HepG2 (cell line): ENCODE measurements at regions not wholly inside any gene's neighbourhood (a gene's known extent, or its start where the extent isn't known, plus 50 kb on each side); places are given as distances from the start of the nearest gene placed in this dataset.

Source experiments
- BRF2 ChIP-seq: sonication (generic); formaldehyde crosslinking; IDR thresholded peaks from 2 replicates; pipeline ENCODE4 v1.8.1; 2022; ENCODE audit warnings: mild to moderate bottlenecking, missing genetic modification reagents
- FIP1L1 ChIP-seq: fragments of 200-400 bp; formaldehyde crosslinking; IDR thresholded peaks from 2 replicates; pipeline ENCODE4 v1.6.1; 2018; ENCODE audit warnings: low read depth, mild to moderate bottlenecking, low read length, moderate library complexity, borderline replicate concordance; ENCODE audit not compliant: insufficient read depth
- GPBP1L1 ChIP-seq: sonication (generic); formaldehyde crosslinking; IDR thresholded peaks from 2 replicates; pipeline ENCODE4 v1.5.0; 2020; ENCODE audit warnings: mild to moderate bottlenecking, missing genetic modification reagents
- KDM5A ChIP-seq: fragments of 200-600 bp; sonication (generic); IDR thresholded peaks from 2 replicates; pipeline ENCODE4 v1.7.0; 2018; ENCODE audit warnings: antibody characterized with exemption, mild to moderate bottlenecking, low read length, borderline replicate concordance
- KLF12 ChIP-seq: sonication (generic); formaldehyde crosslinking; IDR thresholded peaks from 2 replicates; pipeline ENCODE4 v1.4.0; 2020; ENCODE audit warnings: missing genetic modification reagents, borderline replicate concordance
- NFE2 ChIP-seq: sonication (generic); formaldehyde crosslinking; IDR thresholded peaks from 2 replicates; pipeline ENCODE4 v1.4.0; 2020; ENCODE audit warnings: missing genetic modification reagents
- NFIC ChIP-seq: IDR thresholded peaks from 2 replicates; pipeline ENCODE4 v1.6.1; 2012; ENCODE audit warnings: mild to moderate bottlenecking, low read length, inconsistent platforms
- NFYC ChIP-seq: IDR thresholded peaks from 2 replicates; pipeline ENCODE4 v1.6.1; 2016; ENCODE audit warnings: missing genetic modification reagents, missing compliant biosample characterization
- NR2F1 ChIP-seq, 2 experiments: fragments of 450-650 bp in 1 of 2; formaldehyde crosslinking in 1 of 2; IDR thresholded peaks; 2 replicates each; pipeline versions ENCODE4 v1.5.0 to v1.6.1; 2016 to 2020; ENCODE audit warnings: mild to moderate bottlenecking in 1 of 2, missing compliant biosample characterization in 1 of 2, missing genetic modification reagents in 1 of 2, moderate library complexity in 1 of 2
- PPARG ChIP-seq: conservative IDR thresholded peaks from 2 replicates; pipeline ENCODE4 v1.6.1; 2016; ENCODE audit warnings: missing biosample characterization, missing genetic modification reagents
- RAD21 ChIP-seq: fragments of 450-650 bp; formaldehyde crosslinking; IDR thresholded peaks from 2 replicates; pipeline ENCODE4 v1.5.0; 2020; ENCODE audit warnings: mild to moderate bottlenecking
- SKIL ChIP-seq: sonication (generic); formaldehyde crosslinking; IDR thresholded peaks from 2 replicates; pipeline ENCODE4 v1.8.0; 2022; ENCODE audit warnings: missing genetic modification reagents, mild to moderate bottlenecking, moderate library complexity, borderline replicate concordance
- SMAD3 ChIP-seq: sonication (generic); formaldehyde crosslinking; IDR thresholded peaks from 2 replicates; pipeline ENCODE4 v1.4.0; 2020; ENCODE audit warnings: missing genetic modification reagents
- SNAPC5 ChIP-seq: sonication (generic); formaldehyde crosslinking; IDR thresholded peaks from 2 replicates; pipeline ENCODE4 v1.8.1; 2023; ENCODE audit warnings: mild to moderate bottlenecking, missing genetic modification reagents, borderline replicate concordance
- ZFX ChIP-seq: sonication (generic); formaldehyde crosslinking; IDR thresholded peaks from 2 replicates; pipeline ENCODE4 v1.4.0; 2020; ENCODE audit warnings: mild to moderate bottlenecking, low read depth, missing genetic modification reagents, moderate library complexity
- ZMAT3 ChIP-seq: sonication (generic); formaldehyde crosslinking; conservative IDR thresholded peaks from 2 replicates; pipeline ENCODE4 v1.7.0; 2021; ENCODE audit warnings: missing genetic modification reagents
- ZNF207 ChIP-seq: fragments of 450-650 bp; IDR thresholded peaks from 2 replicates; pipeline ENCODE4 v1.6.1; 2016; ENCODE audit warnings: antibody characterized with exemption, borderline replicate concordance
- ZNF224 ChIP-seq: sonication (generic); formaldehyde crosslinking; IDR thresholded peaks from 2 replicates; pipeline ENCODE4 v1.5.0; 2020; ENCODE audit warnings: mild to moderate bottlenecking, missing genetic modification reagents
- ZNF264 ChIP-seq: sonication (generic); formaldehyde crosslinking; IDR thresholded peaks from 2 replicates; pipeline ENCODE4 v1.4.0; 2020; ENCODE audit warnings: missing genetic modification reagents
- ZNF274 ChIP-seq: sonication (generic); formaldehyde crosslinking; IDR thresholded peaks from 2 replicates; pipeline ENCODE4 v1.5.1; 2020; ENCODE audit warnings: mild to moderate bottlenecking, missing genetic modification reagents
- ZNF546 ChIP-seq: sonication (generic); formaldehyde crosslinking; conservative IDR thresholded peaks from 2 replicates; pipeline ENCODE4 v1.8.1; 2023; ENCODE audit warnings: mild to moderate bottlenecking, missing genetic modification reagents
- ZNF549 ChIP-seq: sonication (generic); formaldehyde crosslinking; IDR thresholded peaks from 2 replicates; pipeline ENCODE4 v1.5.0; 2020; ENCODE audit warnings: missing genetic modification reagents
- ZNF614 ChIP-seq: IDR thresholded peaks from 2 replicates; pipeline ENCODE4 v1.6.1; 2018; ENCODE audit warnings: missing biosample characterization, missing genetic modification reagents, inconsistent platforms, borderline replicate concordance
- ZNF878 ChIP-seq: sonication (generic); formaldehyde crosslinking; IDR thresholded peaks from 2 replicates; pipeline ENCODE4 v1.8.1; 2023; ENCODE audit warnings: mild to moderate bottlenecking, missing genetic modification reagents, moderate library complexity
- ZUFSP ChIP-seq: sonication (generic); formaldehyde crosslinking; IDR thresholded peaks from 2 replicates; pipeline ENCODE4 v1.9.0; 2021; ENCODE audit warnings: missing genetic modification reagents, mild to moderate bottlenecking, borderline replicate concordance

GRCh38 chr3:42032693-42033349 is 58.3 kb upstream of the TRAK1 start (continued):
- 0 out of 2 replicates have a peak, but pooled peaks have one; percentile 27 for TF ChIP-seq ZNF224
- TF ChIP-seq ZMAT3 = peak; percentile 72
- peak; percentile 78 for TF ChIP-seq SMAD3 (CRISPR knock-in tag)
- no peak for TF ChIP-seq GPBP1L1
- peak; percentile 55; the same call in 1 of the 2 replicates for TF ChIP-seq ZFX
- TF ChIP-seq RAD21 (CRISPR knock-in tag) = peak; percentile 46; the same call in 1 of the 2 replicates
- peak; percentile 55; the same call in 1 of the 2 replicates for TF ChIP-seq PPARG (CRISPR knock-in tag)
- TF ChIP-seq BRF2 (CRISPR knock-in tag) = no peak
- TF ChIP-seq KLF12 = no peak
- no peak for TF ChIP-seq FIP1L1
- no peak for TF ChIP-seq SNAPC5 (CRISPR knock-in tag)
- no peak for TF ChIP-seq NFYC
- TF ChIP-seq ZNF878 = peak; percentile 93
- peak; percentile 83 for TF ChIP-seq SKIL (CRISPR knock-in tag)
- TF ChIP-seq ZNF546 = no peak
- TF ChIP-seq ZNF549 = no peak
- no peak for TF ChIP-seq ZNF274 (CRISPR knock-in tag)
- peak; percentile 65; the same call in 1 of the 2 replicates for TF ChIP-seq NFIC
- TF ChIP-seq ZUFSP (CRISPR knock-in tag) = no peak
- no peak for TF ChIP-seq ZNF207
- TF ChIP-seq NFE2 = no peak
- TF ChIP-seq ZNF614 (CRISPR knock-in tag) = peak; percentile 82; the same call in 1 of the 2 replicates
- TF ChIP-seq NR2F1 (CRISPR knock-in tag; IDR thresholded peaks at IDR 0.05) = peak; percentile 82; a peak in 3 of 4 replicates
- TF ChIP-seq ZNF264 = peak; percentile 76
- TF ChIP-seq KDM5A = no peak
